ENCODE measurements at regions not wholly inside any gene's neighbourhood (a gene's known extent, or its start where the extent isn't known, plus 50 kb on each side); places are given as distances from the start of the nearest gene placed in this dataset.

DNA sequence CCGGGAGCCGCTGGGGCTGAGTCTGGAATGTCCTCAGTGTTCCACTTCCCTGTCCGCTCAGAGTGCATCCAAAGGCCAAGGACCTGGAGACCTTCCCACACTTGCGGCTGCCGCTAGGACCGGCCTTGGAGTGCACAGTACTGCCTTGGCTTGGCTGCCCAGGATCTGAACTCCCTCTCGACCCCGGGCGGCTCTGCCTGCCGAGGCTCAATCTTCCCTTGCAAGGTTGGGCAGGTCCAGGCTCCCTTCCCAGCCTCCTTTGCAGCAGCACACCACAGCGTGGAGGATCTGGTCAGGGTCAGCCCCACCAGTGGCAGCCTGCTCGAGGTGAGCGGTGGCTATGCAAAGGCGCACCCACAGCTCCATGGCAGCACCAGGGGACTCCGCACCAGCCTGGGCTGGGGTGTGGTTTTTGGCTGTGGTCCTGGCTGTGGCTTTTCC, 69.2 kb downstream of the PLXNA1 start:
- TF ChIP-seq, protein P1, sequence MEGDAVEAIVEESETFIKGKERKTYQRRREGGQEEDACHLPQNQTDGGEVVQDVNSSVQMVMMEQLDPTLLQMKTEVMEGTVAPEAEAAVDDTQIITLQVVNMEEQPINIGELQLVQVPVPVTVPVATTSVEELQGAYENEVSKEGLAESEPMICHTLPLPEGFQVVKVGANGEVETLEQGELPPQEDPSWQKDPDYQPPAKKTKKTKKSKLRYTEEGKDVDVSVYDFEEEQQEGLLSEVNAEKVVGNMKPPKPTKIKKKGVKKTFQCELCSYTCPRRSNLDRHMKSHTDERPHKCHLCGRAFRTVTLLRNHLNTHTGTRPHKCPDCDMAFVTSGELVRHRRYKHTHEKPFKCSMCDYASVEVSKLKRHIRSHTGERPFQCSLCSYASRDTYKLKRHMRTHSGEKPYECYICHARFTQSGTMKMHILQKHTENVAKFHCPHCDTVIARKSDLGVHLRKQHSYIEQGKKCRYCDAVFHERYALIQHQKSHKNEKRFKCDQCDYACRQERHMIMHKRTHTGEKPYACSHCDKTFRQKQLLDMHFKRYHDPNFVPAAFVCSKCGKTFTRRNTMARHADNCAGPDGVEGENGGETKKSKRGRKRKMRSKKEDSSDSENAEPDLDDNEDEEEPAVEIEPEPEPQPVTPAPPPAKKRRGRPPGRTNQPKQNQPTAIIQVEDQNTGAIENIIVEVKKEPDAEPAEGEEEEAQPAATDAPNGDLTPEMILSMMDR (IDR thresholded peaks at IDR 0.05; ENCODE audit: borderline replicate concordance, extremely low read depth, low read length, poor library complexity, severe bottlenecking) = no peak
- no peak for TF ChIP-seq EZH2 (IDR thresholded peaks at IDR 0.05; ENCODE audit: borderline replicate concordance, low read depth, low read length, severe bottlenecking)
